ENCODE measurements at regions not wholly inside any gene's neighbourhood (a gene's known extent, or its start where the extent isn't known, plus 50 kb on each side); places are given as distances from the start of the nearest gene placed in this dataset.

DNA sequence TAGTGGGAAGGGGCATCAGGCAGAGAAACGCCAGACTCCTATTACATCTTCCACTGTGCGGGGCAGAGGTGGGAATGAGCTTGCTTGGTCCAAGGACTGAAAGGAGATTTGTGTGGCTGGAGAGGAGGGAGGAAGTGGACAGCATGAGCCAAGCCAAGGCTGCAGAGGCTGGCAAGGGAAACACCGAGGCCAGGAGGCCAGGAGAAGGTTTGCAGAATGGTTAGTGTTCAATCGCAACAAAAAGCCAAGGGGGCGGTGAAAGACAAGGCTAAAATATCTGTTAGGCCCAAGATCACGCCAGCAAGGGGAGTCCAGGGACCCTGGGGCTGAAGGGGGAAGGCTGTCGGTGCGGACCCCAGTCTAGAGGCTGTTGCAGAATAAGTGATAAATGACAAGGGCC is 75.8 kb downstream of the CPN2 start:
- TF ChIP-seq, protein P1, sequence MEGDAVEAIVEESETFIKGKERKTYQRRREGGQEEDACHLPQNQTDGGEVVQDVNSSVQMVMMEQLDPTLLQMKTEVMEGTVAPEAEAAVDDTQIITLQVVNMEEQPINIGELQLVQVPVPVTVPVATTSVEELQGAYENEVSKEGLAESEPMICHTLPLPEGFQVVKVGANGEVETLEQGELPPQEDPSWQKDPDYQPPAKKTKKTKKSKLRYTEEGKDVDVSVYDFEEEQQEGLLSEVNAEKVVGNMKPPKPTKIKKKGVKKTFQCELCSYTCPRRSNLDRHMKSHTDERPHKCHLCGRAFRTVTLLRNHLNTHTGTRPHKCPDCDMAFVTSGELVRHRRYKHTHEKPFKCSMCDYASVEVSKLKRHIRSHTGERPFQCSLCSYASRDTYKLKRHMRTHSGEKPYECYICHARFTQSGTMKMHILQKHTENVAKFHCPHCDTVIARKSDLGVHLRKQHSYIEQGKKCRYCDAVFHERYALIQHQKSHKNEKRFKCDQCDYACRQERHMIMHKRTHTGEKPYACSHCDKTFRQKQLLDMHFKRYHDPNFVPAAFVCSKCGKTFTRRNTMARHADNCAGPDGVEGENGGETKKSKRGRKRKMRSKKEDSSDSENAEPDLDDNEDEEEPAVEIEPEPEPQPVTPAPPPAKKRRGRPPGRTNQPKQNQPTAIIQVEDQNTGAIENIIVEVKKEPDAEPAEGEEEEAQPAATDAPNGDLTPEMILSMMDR (IDR thresholded peaks at IDR 0.05; ENCODE audit: low read length) = no peak
- no peak for TF ChIP-seq EZH2 (optimal IDR thresholded peaks at IDR 0.05; ENCODE audit: low read depth, low read length)
